SK-N-SH treated with all-trans-retinoic acid at 6 μM for 48 hours (cell line): ENCODE measurements at regions not wholly inside any gene's neighbourhood (a gene's known extent, or its start where the extent isn't known, plus 50 kb on each side); places are given as distances from the start of the nearest gene placed in this dataset.
A peak's percentile ranks its signal among the peaks of the same experiment; 100 is the strongest.

Experiments used
- ATAC-seq: fragments of 200-7000 bp; cut with Tn5 transposase; 3 replicates; pipeline ENCODE4 v1.9.1; 2020; ENCODE audit warnings: mild to moderate bottlenecking, moderate library complexity
- ARNTL ChIP-seq: fragments of 450-650 bp; formaldehyde crosslinking; IDR thresholded peaks from 2 replicates; pipeline ENCODE4 v1.5.0; 2020; ENCODE audit warnings: low read depth, mild to moderate bottlenecking, moderate library complexity, borderline replicate concordance
- BACH2 ChIP-seq: fragments of 250-450 bp; sonication (Bioruptor Pico); IDR thresholded peaks from 2 replicates; pipeline ENCODE4 v1.9.0; 2021; ENCODE audit warnings: mild to moderate bottlenecking, borderline replicate concordance
- CSDC2 ChIP-seq: fragments of 250-450 bp; sonication (Bioruptor Pico); IDR thresholded peaks from 2 replicates; pipeline ENCODE4 v1.5.0; 2020; ENCODE audit warnings: mild to moderate bottlenecking, moderate library complexity
- CSRNP3 ChIP-seq: fragments of 250-450 bp; sonication (Bioruptor Pico); IDR thresholded peaks from 2 replicates; pipeline ENCODE4 v1.5.1; 2021; ENCODE audit warnings: mild to moderate bottlenecking, moderate library complexity
- ESRRG ChIP-seq: fragments of 250-450 bp; sonication (Bioruptor Pico); IDR thresholded peaks from 2 replicates; pipeline ENCODE4 v1.6.1; 2021; ENCODE audit warnings: mild to moderate bottlenecking
- OSR1 ChIP-seq: fragments of 250-450 bp; sonication (Bioruptor Pico); IDR thresholded peaks from 2 replicates; pipeline ENCODE4 v1.8.0; 2022; ENCODE audit warnings: moderate library complexity, mild to moderate bottlenecking, inconsistent platforms
- PATZ1 ChIP-seq: fragments of 250-450 bp; sonication (Bioruptor Pico); IDR thresholded peaks from 2 replicates; pipeline ENCODE4 v1.8.0; 2020; ENCODE audit warnings: mild to moderate bottlenecking, moderate library complexity, borderline replicate concordance
- POU6F1 ChIP-seq: fragments of 250-450 bp; sonication (Bioruptor Pico); IDR thresholded peaks from 2 replicates; pipeline ENCODE4 v1.8.0; 2021; ENCODE audit warnings: low read depth, mild to moderate bottlenecking, moderate library complexity, borderline replicate concordance
- RARB ChIP-seq: fragments of 250-450 bp; sonication (Bioruptor Pico); IDR thresholded peaks from 2 replicates; pipeline ENCODE4 v1.8.0; 2021; ENCODE audit warnings: mild to moderate bottlenecking, moderate library complexity
- SNAI2 ChIP-seq: fragments of 250-450 bp; sonication (Bioruptor Pico); IDR thresholded peaks from 2 replicates; pipeline ENCODE4 v1.5.0; 2020; ENCODE audit warnings: mild to moderate bottlenecking, moderate library complexity
- TCF4 ChIP-seq: fragments of 250-450 bp; sonication (Bioruptor Pico); IDR thresholded peaks from 2 replicates; pipeline ENCODE4 v1.8.0; 2021; ENCODE audit warnings: mild to moderate bottlenecking, moderate library complexity, borderline replicate concordance
- TOX ChIP-seq: fragments of 250-450 bp; sonication (Bioruptor Pico); IDR thresholded peaks from 2 replicates; pipeline ENCODE4 v1.8.0; 2021; ENCODE audit warnings: mild to moderate bottlenecking, moderate library complexity, borderline replicate concordance
- TSHZ2 ChIP-seq: fragments of 250-450 bp; sonication (Bioruptor Pico); IDR thresholded peaks from 2 replicates; pipeline ENCODE4 v1.5.0; 2020; ENCODE audit warnings: mild to moderate bottlenecking, moderate library complexity
- ZC3H10 ChIP-seq: fragments of 250-450 bp; sonication (Bioruptor Pico); IDR thresholded peaks from 2 replicates; pipeline ENCODE4 v1.5.1; 2021; ENCODE audit warnings: mild to moderate bottlenecking, moderate library complexity
- ZFP3 ChIP-seq: fragments of 250-450 bp; sonication (Bioruptor Pico); IDR thresholded peaks from 2 replicates; pipeline ENCODE4 v1.5.0; 2020; ENCODE audit warnings: mild to moderate bottlenecking, moderate library complexity
- ZFP30 ChIP-seq: fragments of 450-650 bp; formaldehyde crosslinking; IDR thresholded peaks from 2 replicates; pipeline ENCODE4 v1.5.0; 2022; ENCODE audit warnings: mild to moderate bottlenecking, moderate library complexity
- ZNF565 ChIP-seq: fragments of 450-650 bp; formaldehyde crosslinking; conservative IDR thresholded peaks from 2 replicates; pipeline ENCODE4 v1.5.0; 2020; ENCODE audit warnings: low read depth, mild to moderate bottlenecking, moderate library complexity
- ZNF70 ChIP-seq: fragments of 450-650 bp; formaldehyde crosslinking; IDR thresholded peaks from 2 replicates; pipeline ENCODE4 v1.5.0; 2020; ENCODE audit warnings: mild to moderate bottlenecking, moderate library complexity
- ZNF8 ChIP-seq: fragments of 450-650 bp; formaldehyde crosslinking; IDR thresholded peaks from 2 replicates; pipeline ENCODE4 v1.5.0; 2020; ENCODE audit warnings: mild to moderate bottlenecking, moderate library complexity

GRCh38 chr19:33895366-33895765 is 98.7 kb downstream of the KCTD15 start:
- no peak for ATAC-seq
- TF ChIP-seq OSR1 (CRISPR knock-in tag) = no peak

GRCh38 chr19:33898062-33898677 is 101.5 kb downstream of the KCTD15 start:
- TF ChIP-seq RARB (CRISPR knock-in tag) (no peak), ZFP30 (CRISPR knock-in tag) (peak; percentile 61), ZNF565 (no peak)
- ATAC-seq = no peak

GRCh38 chr19:33900817-33901216 is 104.1 kb downstream of the KCTD15 start:
- TF ChIP-seq ZFP3 (CRISPR knock-in tag) (no peak), RARB (CRISPR knock-in tag) (no peak), ESRRG (CRISPR knock-in tag) (no peak), CSDC2 (CRISPR knock-in tag) (no peak), CSRNP3 (CRISPR knock-in tag) (no peak), ZFP30 (CRISPR knock-in tag) (no peak), ARNTL (CRISPR knock-in tag) (no peak), ZNF8 (CRISPR knock-in tag) (no peak), POU6F1 (CRISPR knock-in tag) (no peak), OSR1 (CRISPR knock-in tag) (no peak), PATZ1 (CRISPR knock-in tag) (no peak), ZNF70 (CRISPR knock-in tag) (no peak), TOX (no peak), SNAI2 (CRISPR knock-in tag) (no peak)
- ATAC-seq = no peak

GRCh38 chr19:33902395-33902794 is 105.7 kb downstream of the KCTD15 start:
- no peak for TF ChIP-seq ZC3H10
- no peak for TF ChIP-seq PATZ1 (CRISPR knock-in tag)
- TF ChIP-seq BACH2 (CRISPR knock-in tag) = no peak
- TF ChIP-seq TCF4 = no peak
- TF ChIP-seq CSRNP3 (CRISPR knock-in tag) = no peak
- no peak for TF ChIP-seq TSHZ2 (CRISPR knock-in tag)
- no peak for TF ChIP-seq ZNF8 (CRISPR knock-in tag)
- TF ChIP-seq ZFP3 (CRISPR knock-in tag) = no peak
- no peak for TF ChIP-seq ZNF70 (CRISPR knock-in tag)
- no peak for ATAC-seq
